ENCODE measurements at regions not wholly inside any gene's neighbourhood (a gene's known extent, or its start where the extent isn't known, plus 50 kb on each side); places are given as distances from the start of the nearest gene placed in this dataset.

GRCh38 chr3:159852266-159852665, 136.4 kb upstream of the IL12A start:
- peaks cover 9% of the 10 kb centered on the region for H3K79me2 ChIP-seq
- H3K4me1 ChIP-seq (ENCODE audit: insufficient read depth) = peaks cover 46% of the 10 kb centered on the region
- H3K9me2 ChIP-seq (replicated peaks; ENCODE audit: insufficient read depth) = no peaks in the 10 kb centered on the region
- H3K27me3 ChIP-seq = no peaks in the 10 kb centered on the region
- peak overlapping the region; percentile 75 for H3K27ac ChIP-seq
- H4K20me1 ChIP-seq (ENCODE audit: insufficient read depth, poor library complexity, severe bottlenecking) = no peaks in the 10 kb centered on the region
- H3K9me3 ChIP-seq (ENCODE audit: low read depth) = no peaks in the 10 kb centered on the region
- peak overlapping the region; percentile 41 for H2AFZ ChIP-seq
- WGBS (ENCODE audit: low lambda C conversion rate, missing lambda C conversion rate) = 18% methylated on average over 2 of the region's 2 CpGs
- peak overlapping the region; percentile 57 for H3K4me2 ChIP-seq
- DNase-seq (ENCODE audit: low spot score) = no peak
- H3K4me3 ChIP-seq = no peak overlapping the region
- TF ChIP-seq, protein P1, sequence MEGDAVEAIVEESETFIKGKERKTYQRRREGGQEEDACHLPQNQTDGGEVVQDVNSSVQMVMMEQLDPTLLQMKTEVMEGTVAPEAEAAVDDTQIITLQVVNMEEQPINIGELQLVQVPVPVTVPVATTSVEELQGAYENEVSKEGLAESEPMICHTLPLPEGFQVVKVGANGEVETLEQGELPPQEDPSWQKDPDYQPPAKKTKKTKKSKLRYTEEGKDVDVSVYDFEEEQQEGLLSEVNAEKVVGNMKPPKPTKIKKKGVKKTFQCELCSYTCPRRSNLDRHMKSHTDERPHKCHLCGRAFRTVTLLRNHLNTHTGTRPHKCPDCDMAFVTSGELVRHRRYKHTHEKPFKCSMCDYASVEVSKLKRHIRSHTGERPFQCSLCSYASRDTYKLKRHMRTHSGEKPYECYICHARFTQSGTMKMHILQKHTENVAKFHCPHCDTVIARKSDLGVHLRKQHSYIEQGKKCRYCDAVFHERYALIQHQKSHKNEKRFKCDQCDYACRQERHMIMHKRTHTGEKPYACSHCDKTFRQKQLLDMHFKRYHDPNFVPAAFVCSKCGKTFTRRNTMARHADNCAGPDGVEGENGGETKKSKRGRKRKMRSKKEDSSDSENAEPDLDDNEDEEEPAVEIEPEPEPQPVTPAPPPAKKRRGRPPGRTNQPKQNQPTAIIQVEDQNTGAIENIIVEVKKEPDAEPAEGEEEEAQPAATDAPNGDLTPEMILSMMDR (IDR thresholded peaks at IDR 0.05; ENCODE audit: poor library complexity) = no peak
- H3K36me3 ChIP-seq (replicated peaks; ENCODE audit: insufficient read depth, low read depth) = no peaks in the 10 kb centered on the region

DNA sequence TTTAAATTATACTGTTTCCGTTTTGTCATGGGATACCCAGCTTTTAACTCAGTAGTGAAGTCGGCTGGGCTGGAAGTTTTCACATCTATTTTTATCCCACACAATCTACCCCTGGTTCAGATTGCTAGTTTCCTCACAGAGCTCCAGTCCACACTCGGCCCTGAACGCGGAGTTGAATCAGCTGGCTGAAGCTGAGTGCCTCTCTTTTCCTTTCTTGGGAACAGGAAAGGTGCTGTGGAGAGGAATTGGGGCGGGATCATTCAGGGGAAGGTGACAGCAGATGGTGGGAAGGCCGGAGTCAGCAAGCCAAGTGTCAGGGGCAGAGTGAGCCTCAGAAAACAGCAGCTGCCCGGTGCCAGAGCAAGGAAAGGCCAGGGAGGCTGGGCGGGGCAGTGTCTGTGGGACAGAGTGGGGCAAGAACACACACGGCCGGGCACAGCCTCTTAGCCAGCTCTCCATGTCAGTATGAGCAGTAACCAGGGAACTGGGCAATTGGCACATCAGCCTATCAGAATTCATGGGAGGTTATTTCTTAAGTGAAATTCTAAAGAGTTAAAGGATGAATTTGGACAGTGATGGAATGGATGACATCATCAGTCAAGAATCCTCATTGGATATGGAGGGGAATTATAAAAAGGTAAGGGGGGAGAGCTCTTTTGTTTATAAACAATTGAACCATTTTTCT, 135.7 kb upstream of the IL12A start:
- Histone ChIP-seq H3K4me3 (no peak overlapping the region), H3K27ac (peak overlapping the region; percentile 75), H2AFZ (peak overlapping the region; percentile 41), H3K9me2 (replicated peaks; ENCODE audit: insufficient read depth) (no peaks in the 10 kb centered on the region), H3K4me2 (peak overlapping the region; percentile 57), H3K36me3 (replicated peaks; ENCODE audit: insufficient read depth, low read depth) (no peaks in the 10 kb centered on the region), H3K79me2 (peaks cover 11% of the 10 kb centered on the region), H3K27me3 (no peaks in the 10 kb centered on the region), H3K4me1 (ENCODE audit: insufficient read depth) (peaks cover 46% of the 10 kb centered on the region), H4K20me1 (ENCODE audit: insufficient read depth, poor library complexity, severe bottlenecking) (no peaks in the 10 kb centered on the region), H3K9me3 (ENCODE audit: low read depth) (no peaks in the 10 kb centered on the region)
- 35% methylated on average over 11 of the region's 11 CpGs for WGBS (ENCODE audit: low lambda C conversion rate, missing lambda C conversion rate)
- TF ChIP-seq, protein P1 (IDR thresholded peaks at IDR 0.05; ENCODE audit: poor library complexity) = no peak
- no peak for TF ChIP-seq EZH2phosphoT487 (IDR thresholded peaks at IDR 0.05; ENCODE audit: low read depth, severe bottlenecking, unreplicated experiment)
- no peak for TF ChIP-seq EZH2 (IDR thresholded peaks at IDR 0.05; ENCODE audit: borderline replicate concordance)
- peak; percentile 45 for DNase-seq (ENCODE audit: low spot score)

DNA sequence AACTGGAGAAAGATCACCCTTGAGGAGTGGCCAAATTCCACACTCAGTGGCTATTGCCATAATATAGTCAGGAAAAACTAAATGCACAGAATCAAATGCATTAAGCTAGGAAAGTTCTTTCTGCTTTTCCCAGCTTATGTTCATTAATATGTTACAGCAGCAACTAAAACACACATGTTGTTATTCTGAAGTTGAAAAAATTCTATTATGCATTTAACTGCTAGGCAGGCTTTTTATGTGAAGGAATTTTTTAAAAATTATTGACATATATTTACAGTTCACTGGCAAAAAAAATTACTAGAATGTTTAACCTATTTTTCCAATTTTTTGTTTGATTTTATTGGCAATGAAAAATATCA, 135.2 kb upstream of the IL12A start:
- Histone ChIP-seq H3K9me3 (ENCODE audit: low read depth) (no peaks in the 10 kb centered on the region), H3K36me3 (replicated peaks; ENCODE audit: insufficient read depth, low read depth) (no peaks in the 10 kb centered on the region), H3K27me3 (no peaks in the 10 kb centered on the region), H4K20me1 (ENCODE audit: insufficient read depth, poor library complexity, severe bottlenecking) (no peaks in the 10 kb centered on the region), H3K9me2 (replicated peaks; ENCODE audit: insufficient read depth) (no peaks in the 10 kb centered on the region), H3K4me2 (no peak overlapping the region), H3K27ac (peak overlapping the region; percentile 59), H3K79me2 (peaks cover 11% of the 10 kb centered on the region), H3K4me1 (ENCODE audit: insufficient read depth) (peaks cover 46% of the 10 kb centered on the region), H2AFZ (no peak overlapping the region), H3K4me3 (no peak overlapping the region)
- TF ChIP-seq EZH2 (IDR thresholded peaks at IDR 0.05; ENCODE audit: borderline replicate concordance) = no peak
- TF ChIP-seq EZH2phosphoT487 (IDR thresholded peaks at IDR 0.05; ENCODE audit: low read depth, severe bottlenecking, unreplicated experiment) = no peak
- TF ChIP-seq, protein P1 (IDR thresholded peaks at IDR 0.05; ENCODE audit: poor library complexity) = no peak
- no peak for DNase-seq (ENCODE audit: low spot score)

Data from hepatocyte (in vitro differentiated cells).